Body of pancreas (tissue), 4 donors: ENCODE measurements at regions not wholly inside any gene's neighbourhood (a gene's known extent, or its start where the extent isn't known, plus 50 kb on each side); places are given as distances from the start of the nearest gene placed in this dataset.

Experiments
- ATAC-seq: fragments of 150-250 bp; one replicate; pipeline ENCODE4 v1.9.1; 2016
- DNase-seq, 4 donors: peaks; one replicate each; pipeline ENCODE4 v3.0.0-alpha.2; 2019
- H3K27ac ChIP-seq, 4 donors: fragments of 200-600 bp; sonication (generic); 1 replicate in 3 of 4; 2 replicates in 1 of 4; pipeline versions ENCODE4 v1.5.1 to v1.6.1; 2016 to 2019; ENCODE audit warnings: mild to moderate bottlenecking in 1 of 4, mixed read lengths in 1 of 4, moderate library complexity in 1 of 4
- H3K27me3 ChIP-seq, 2 donors: fragments of 200-600 bp; sonication (generic); one replicate each; pipeline ENCODE4 v1.6.0; 2016; ENCODE audit warnings: mild to moderate bottlenecking in 1 of 2
- H3K36me3 ChIP-seq, 2 donors: fragments of 200-600 bp; sonication (generic); replicated peaks in 1 of 2; 2 replicates each; pipeline ENCODE4 v1.5.1; 2016; ENCODE audit warnings: low read depth in 2 of 2; ENCODE audit not compliant: insufficient read depth in 1 of 2
- H3K4me1 ChIP-seq: fragments of 200-600 bp; sonication (generic); one replicate; pipeline ENCODE4 v1.6.0; 2016
- H3K4me3 ChIP-seq, 2 donors: fragments of 200-600 bp; sonication (generic); 1 replicate in 1 of 2; 2 replicates in 1 of 2; pipeline ENCODE4 v1.5.1; 2016 to 2019
- H3K9me3 ChIP-seq, 3 donors: fragments of 200-600 bp; sonication (generic); 1 replicate in 2 of 3; 2 replicates in 1 of 3; pipeline ENCODE4 v1.5.1; 2016
- POLR2A ChIP-seq, 3 donors: fragments of 450-650 bp; IDR thresholded peaks; one replicate each; pipeline ENCODE4 v1.6.1; 2016; ENCODE audit warnings: antibody characterized with exemption in 3 of 3, mild to moderate bottlenecking in 2 of 3
- WGBS, 2 donors: methylation state at CpG; one replicate each; pipeline ENCODE4 v1.1.5; 2017; 5-methylcytosine and 5-hydroxymethylcytosine counted together
- intact Hi-C: fragments of 100-400 bp; cut with DNase I; formaldehyde crosslinking; loops from one replicate; pipeline ENCODE4 v1.15.1; 2023
- TF ChIP-seq, protein P1 (sequence below), 7 experiments: fragments of 450-650 bp in 4 of 7; fragments of 200-600 bp in 3 of 7; sonication (generic) in 3 of 7; IDR thresholded peaks; one replicate each; pipeline ENCODE4 v1.5.1; 2016 to 2019; ENCODE audit warnings: antibody characterized with exemption in 7 of 7

GRCh38 chr3:18716101-18716500 is 291.0 kb upstream of the SATB1 start:
- intact Hi-C loops = no loop called here
- WGBS, 2 donors = 69 to 81% methylated on average over 2 of the region's 2 CpGs
- no peak overlapping the region for H3K27ac ChIP-seq
- ATAC-seq (no peak), DNase-seq (no peak)
- H3K4me3 ChIP-seq = no peak overlapping the region
- TF ChIP-seq, protein P1, sequence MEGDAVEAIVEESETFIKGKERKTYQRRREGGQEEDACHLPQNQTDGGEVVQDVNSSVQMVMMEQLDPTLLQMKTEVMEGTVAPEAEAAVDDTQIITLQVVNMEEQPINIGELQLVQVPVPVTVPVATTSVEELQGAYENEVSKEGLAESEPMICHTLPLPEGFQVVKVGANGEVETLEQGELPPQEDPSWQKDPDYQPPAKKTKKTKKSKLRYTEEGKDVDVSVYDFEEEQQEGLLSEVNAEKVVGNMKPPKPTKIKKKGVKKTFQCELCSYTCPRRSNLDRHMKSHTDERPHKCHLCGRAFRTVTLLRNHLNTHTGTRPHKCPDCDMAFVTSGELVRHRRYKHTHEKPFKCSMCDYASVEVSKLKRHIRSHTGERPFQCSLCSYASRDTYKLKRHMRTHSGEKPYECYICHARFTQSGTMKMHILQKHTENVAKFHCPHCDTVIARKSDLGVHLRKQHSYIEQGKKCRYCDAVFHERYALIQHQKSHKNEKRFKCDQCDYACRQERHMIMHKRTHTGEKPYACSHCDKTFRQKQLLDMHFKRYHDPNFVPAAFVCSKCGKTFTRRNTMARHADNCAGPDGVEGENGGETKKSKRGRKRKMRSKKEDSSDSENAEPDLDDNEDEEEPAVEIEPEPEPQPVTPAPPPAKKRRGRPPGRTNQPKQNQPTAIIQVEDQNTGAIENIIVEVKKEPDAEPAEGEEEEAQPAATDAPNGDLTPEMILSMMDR (IDR thresholded peaks at IDR 0.05) = no peak
- TF ChIP-seq POLR2A (IDR thresholded peaks at IDR 0.05) = no peak
- H3K4me1 ChIP-seq = no peaks in the 10 kb centered on the region
- no peaks in the 10 kb centered on the region for H3K9me3 ChIP-seq
- H3K27me3 ChIP-seq = no peaks in the 10 kb centered on the region
- no peaks in the 10 kb centered on the region for H3K36me3 ChIP-seq

GRCh38 chr3:18715208-18715607 is 290.1 kb upstream of the SATB1 start:
- no peak for DNase-seq
- Histone ChIP-seq H3K9me3 (no peaks in the 10 kb centered on the region), H3K4me3 (no peak overlapping the region), H3K4me1 (no peaks in the 10 kb centered on the region), H3K27me3 (no peaks in the 10 kb centered on the region), H3K27ac (no peak overlapping the region), H3K36me3 (no peaks in the 10 kb centered on the region)
- intact Hi-C loops = no loop called here
- TF ChIP-seq POLR2A (IDR thresholded peaks at IDR 0.05) = no peak
- TF ChIP-seq, protein P1 (IDR thresholded peaks at IDR 0.05) = no peak
- no peak for ATAC-seq

GRCh38 chr3:18713577-18713951 is 288.4 kb upstream of the SATB1 start:
- no peaks in the 10 kb centered on the region for H3K27me3 ChIP-seq
- ATAC-seq (no peak), DNase-seq (no peak)
- H3K4me3 ChIP-seq = no peak overlapping the region
- WGBS, 2 donors = 67 to 86% methylated on average over 2 of the region's 2 CpGs
- TF ChIP-seq POLR2A (IDR thresholded peaks at IDR 0.05) = no peak
- TF ChIP-seq, protein P1 (IDR thresholded peaks at IDR 0.05) = no peak
- H3K9me3 ChIP-seq = no peaks in the 10 kb centered on the region
- intact Hi-C loops = no loop called here
- H3K36me3 ChIP-seq = no peaks in the 10 kb centered on the region
- H3K27ac ChIP-seq = no peak overlapping the region
- H3K4me1 ChIP-seq = no peaks in the 10 kb centered on the region

DNA sequence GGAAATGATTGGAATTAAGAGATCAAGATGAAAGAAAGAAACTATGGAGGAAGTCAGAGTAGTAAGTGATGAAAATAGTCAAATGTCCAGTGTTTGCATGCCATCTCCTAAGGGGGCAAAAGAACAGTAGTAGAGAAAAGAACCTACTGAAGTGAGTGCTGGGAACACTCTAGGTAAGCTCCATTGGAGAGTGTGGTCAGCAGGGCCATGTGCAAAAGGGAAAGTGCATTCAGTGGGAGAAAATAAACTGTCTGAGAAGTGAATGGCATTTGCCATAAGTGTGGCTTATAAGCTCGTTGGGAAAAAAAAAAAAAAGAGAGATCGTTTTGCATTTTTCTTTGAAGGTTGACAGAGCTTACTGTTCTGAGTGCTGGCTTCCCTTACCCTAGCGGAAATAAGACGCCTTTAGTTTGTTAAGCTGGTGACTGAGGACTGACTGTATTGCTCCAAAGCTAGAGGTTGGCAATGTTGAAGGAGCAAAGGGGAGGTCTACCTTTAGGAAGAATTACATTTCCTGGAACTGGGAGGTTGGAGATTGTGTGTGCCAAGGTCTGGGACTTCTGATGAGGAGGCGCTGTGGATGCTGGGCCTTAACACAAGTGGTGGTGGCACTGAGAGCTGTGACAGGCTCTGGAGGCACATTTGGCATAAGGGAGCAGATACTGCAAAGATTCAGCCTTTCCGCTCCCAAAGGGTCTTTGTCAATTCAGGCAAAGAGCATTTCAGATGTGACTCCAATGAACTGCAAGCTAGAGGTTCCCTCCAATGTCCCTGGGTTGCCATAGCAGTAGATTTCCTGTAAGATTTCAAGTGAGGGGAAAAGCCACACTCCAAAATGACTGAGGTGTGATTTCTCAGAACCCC is 287.8 kb upstream of the SATB1 start:
- Histone ChIP-seq H3K4me1 (no peaks in the 10 kb centered on the region), H3K27me3 (no peaks in the 10 kb centered on the region), H3K27ac (no peak overlapping the region), H3K36me3 (no peaks in the 10 kb centered on the region), H3K4me3 (no peak overlapping the region), H3K9me3 (no peaks in the 10 kb centered on the region)
- WGBS, 2 donors = 70 to 73% methylated on average over 6 of the region's 6 CpGs
- ATAC-seq = no peak
- no peak for DNase-seq
- TF ChIP-seq POLR2A (IDR thresholded peaks at IDR 0.05) = no peak
- intact Hi-C loops = no loop called here

DNA sequence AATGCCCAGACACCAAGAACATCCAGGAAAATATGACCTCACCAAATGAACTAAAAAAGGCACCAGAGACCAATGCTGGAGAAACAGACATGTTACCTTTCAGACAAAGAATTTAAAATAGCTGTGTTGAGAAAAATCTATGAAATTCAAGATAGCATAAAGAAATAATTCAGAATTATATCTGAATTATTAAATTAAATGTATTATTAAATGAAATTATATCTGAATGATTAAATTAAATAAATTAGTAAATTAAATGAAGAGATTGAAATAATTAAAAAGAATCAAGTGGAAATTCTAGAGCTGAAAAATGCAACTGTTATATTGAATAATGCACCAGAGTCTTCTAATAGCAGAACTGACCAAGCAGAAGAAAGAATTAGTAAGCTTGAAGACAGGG is 279.2 kb upstream of the SATB1 start:
- no peak for ATAC-seq
- Histone ChIP-seq H3K4me3 (no peak overlapping the region), H3K4me1 (no peaks in the 10 kb centered on the region), H3K27me3 (no peaks in the 10 kb centered on the region), H3K36me3 (no peaks in the 10 kb centered on the region), H3K27ac (no peak overlapping the region), H3K9me3 (peaks cover 0 to 4% (median 0%) of the 10 kb centered on the region in 3 donors)
- TF ChIP-seq POLR2A (IDR thresholded peaks at IDR 0.05) = no peak
- TF ChIP-seq, protein P1 (IDR thresholded peaks at IDR 0.05) = no peak
- intact Hi-C loops = no loop called here
- DNase-seq = no peak
